HG03575 (cell line): ENCODE measurements at regions not wholly inside any gene's neighbourhood (a gene's known extent, or its start where the extent isn't known, plus 50 kb on each side); places are given as distances from the start of the nearest gene placed in this dataset.

ENCODE experiments used
- ATAC-seq: cut with Tn5 transposase; IDR thresholded peaks from one replicate; pipeline ENCODE4 v1.9.1; 2021; ENCODE audit not compliant: unreplicated experiment, insufficient number of reproducible peaks, low FRiP score; ENCODE audit errors: extremely low read depth

- no peak for ATAC-seq
These were observed 613.9 kb downstream of the TBC1D22A start for GRCh38 chr22:47376322-47376700.

GRCh38 chr22:47375621-47376321 lies 613.3 kb downstream of the TBC1D22A start:
- no peak for ATAC-seq

- ATAC-seq, result no peak
These were observed 612.6 kb downstream of the TBC1D22A start for GRCh38 chr22:47374901-47375575.

- ATAC-seq, result no peak
These were observed 611.9 kb downstream of the TBC1D22A start for GRCh38 chr22:47374273-47374771.

GRCh38 chr22:47373648-47374272 lies 611.3 kb downstream of the TBC1D22A start:
- ATAC-seq, result no peak

GRCh38 chr22:47372596-47373385 lies 610.3 kb downstream of the TBC1D22A start:
- ATAC-seq, result no peak

GRCh38 chr22:47372111-47372581 lies 609.7 kb downstream of the TBC1D22A start:
- no peak for ATAC-seq

GRCh38 chr22:47371263-47372090 lies 609.0 kb downstream of the TBC1D22A start:
- no peak for ATAC-seq

- no peak for ATAC-seq
These were observed 608.2 kb downstream of the TBC1D22A start for GRCh38 chr22:47370448-47371262.

- ATAC-seq, result no peak
These were observed 607.1 kb downstream of the TBC1D22A start for GRCh38 chr22:47369431-47370015.

- no peak for ATAC-seq
These were observed 606.6 kb downstream of the TBC1D22A start for GRCh38 chr22:47369020-47369419.

- ATAC-seq, result no peak
These were observed 605.8 kb downstream of the TBC1D22A start for GRCh38 chr22:47367993-47368945.

GRCh38 chr22:47367107-47367690 lies 604.7 kb downstream of the TBC1D22A start:
- no peak for ATAC-seq

- no peak for ATAC-seq
These were observed 603.7 kb downstream of the TBC1D22A start for GRCh38 chr22:47366026-47366767.

- no peak for ATAC-seq
These were observed 598.8 kb downstream of the TBC1D22A start for GRCh38 chr22:47361247-47361646.
